Activated CD8-positive, alpha-beta T cell treated with anti-CD3 and anti-CD28 coated beads for 36 hours (primary cell): ENCODE measurements at regions not wholly inside any gene's neighbourhood (a gene's known extent, or its start where the extent isn't known, plus 50 kb on each side); places are given as distances from the start of the nearest gene placed in this dataset.

Source experiments
- ATAC-seq: fragments of 200-7000 bp; cut with Tn5 transposase; one replicate; pipeline ENCODE4 v1.10.0; 2021; ENCODE audit warnings: mild to moderate bottlenecking, moderate library complexity
- CTCF ChIA-PET: fragments of 350-600 bp; sonication (Branson Sonifier 250); formaldehyde crosslinking; loops from one replicate; lab custom pipeline; 2021; ENCODE audit warnings: antibody characterized with exemption; lab: Charles Lee
- POLR2A ChIA-PET: fragments of 350-600 bp; sonication (Branson Sonifier 250); formaldehyde crosslinking; loops from one replicate; lab custom pipeline; 2021; ENCODE audit warnings: antibody characterized with exemption; lab: Charles Lee
- DNase-seq: peaks from one replicate; pipeline ENCODE4 v3.0.0-alpha.2; 2020
- H3K27ac Mint-ChIP-seq: one replicate; pipeline ENCODE4 v1.8.0; 2021; ENCODE audit warnings: mild to moderate bottlenecking, mixed read lengths
- H3K27me3 Mint-ChIP-seq: one replicate; pipeline ENCODE4 v1.8.0; 2021; ENCODE audit warnings: mixed read lengths
- H3K36me3 Mint-ChIP-seq: one replicate; pipeline ENCODE4 v1.8.0; 2021; ENCODE audit warnings: low read depth, mixed read lengths
- H3K4me1 Mint-ChIP-seq: one replicate; pipeline ENCODE4 v1.8.0; 2021; ENCODE audit warnings: low read depth, mixed read lengths
- H3K4me3 Mint-ChIP-seq: one replicate; pipeline ENCODE4 v1.8.0; 2021; ENCODE audit warnings: mild to moderate bottlenecking, moderate library complexity, mixed read lengths
- H3K9me3 Mint-ChIP-seq: one replicate; pipeline ENCODE4 v1.8.0; 2021; ENCODE audit warnings: mixed read lengths
- CTCF ChIP-seq: fragments of 200-600 bp; IDR thresholded peaks from one replicate; pipeline ENCODE4 v1.8.0; 2022; ENCODE audit warnings: antibody characterized with exemption, mild to moderate bottlenecking
- intact Hi-C: fragments of 100-400 bp; cut with micrococcal nuclease; formaldehyde crosslinking; loops from one replicate; pipeline ENCODE4 v1.10.0; 2022

GRCh38 chr2:204187229-204188083, 250.9 kb downstream of the ICOS start:
- Mint-ChIP-seq H3K27me3 (peaks cover 5% of the 10 kb centered on the region), H3K9me3 (no peaks in the 10 kb centered on the region), H3K4me1 (peaks cover 14% of the 10 kb centered on the region), H3K4me3 (no peak overlapping the region), H3K27ac (peak overlapping the region; percentile 13), H3K36me3 (no peaks in the 10 kb centered on the region)
- intact Hi-C loops: no loop called here
- DNase-seq (no peak), ATAC-seq (peak; percentile 27)
- CTCF ChIA-PET: interaction anchor here (1.0 to 2.2 kb wide), 2 partner anchors 9 to 115 kb away, joined by 3 to 14 read pairs; no protein-coding TSS in a partner anchor
- POLR2A ChIA-PET: no interaction called here
- no peak for TF ChIP-seq CTCF

- DNase-seq (no peak), ATAC-seq (no peak)
- no peak overlapping the region for H3K4me3 Mint-ChIP-seq
- ChIA-PET CTCF (interaction anchor here (0.6 to 3.3 kb wide), 4 partner anchors 14 to 119 kb away, joined by 4 to 13 read pairs (median 4); no protein-coding TSS in a partner anchor), POLR2A (no interaction called here)
- no peaks in the 10 kb centered on the region for H3K9me3 Mint-ChIP-seq
- no peaks in the 10 kb centered on the region for H3K36me3 Mint-ChIP-seq
- peaks cover 9% of the 10 kb centered on the region for H3K27me3 Mint-ChIP-seq
- peaks cover 14% of the 10 kb centered on the region for H3K4me1 Mint-ChIP-seq
- intact Hi-C loops: no loop called here
- TF ChIP-seq CTCF: no peak
- H3K27ac Mint-ChIP-seq: no peak overlapping the region
Observed at GRCh38 chr2:204191574-204191973, 255.0 kb downstream of the ICOS start.

- CTCF ChIA-PET: interaction anchor here (0.9 to 2.9 kb wide), 4 partner anchors 18 to 123 kb away, joined by 3 to 10 read pairs (median 4); no protein-coding TSS in a partner anchor
- Mint-ChIP-seq H3K4me3 (no peak overlapping the region), H3K27me3 (peaks cover 9% of the 10 kb centered on the region), H3K27ac (no peak overlapping the region), H3K36me3 (no peaks in the 10 kb centered on the region), H3K4me1 (no peaks in the 10 kb centered on the region), H3K9me3 (no peaks in the 10 kb centered on the region)
- intact Hi-C loops: no loop called here
- ATAC-seq (no peak), DNase-seq (no peak)
- no peak for TF ChIP-seq CTCF
- POLR2A ChIA-PET: no interaction called here
Observed at GRCh38 chr2:204195498-204195897, 258.9 kb downstream of the ICOS start.

- ChIA-PET CTCF (interaction anchor here (1.2 to 1.3 kb wide), 3 partner anchors 19 to 125 kb away, joined by 3 to 8 read pairs (median 5); no protein-coding TSS in a partner anchor), POLR2A (no interaction called here)
Observed at GRCh38 chr2:204197336-204198005, 260.9 kb downstream of the ICOS start.

More at GRCh38 chr2:204197336-204198005, 260.9 kb downstream of the ICOS start:
- intact Hi-C loops: no loop called here
- H3K4me3 Mint-ChIP-seq: no peak overlapping the region
- no peak overlapping the region for H3K27ac Mint-ChIP-seq
- no peaks in the 10 kb centered on the region for H3K9me3 Mint-ChIP-seq
- no peaks in the 10 kb centered on the region for H3K36me3 Mint-ChIP-seq
- ATAC-seq (no peak), DNase-seq (no peak)
- H3K4me1 Mint-ChIP-seq: no peaks in the 10 kb centered on the region
- peaks cover 7% of the 10 kb centered on the region for H3K27me3 Mint-ChIP-seq
- TF ChIP-seq CTCF: no peak
